HG03039 (cell line): ENCODE measurements at regions not wholly inside any gene's neighbourhood (a gene's known extent, or its start where the extent isn't known, plus 50 kb on each side); places are given as distances from the start of the nearest gene placed in this dataset.
A peak's percentile ranks its signal among the peaks of the same experiment; 100 is the strongest.

Source experiments
- ATAC-seq: cut with Tn5 transposase; IDR thresholded peaks from one replicate; pipeline ENCODE4 v1.9.1; 2021; ENCODE audit warnings: mild to moderate bottlenecking, moderate library complexity; ENCODE audit not compliant: unreplicated experiment

DNA sequence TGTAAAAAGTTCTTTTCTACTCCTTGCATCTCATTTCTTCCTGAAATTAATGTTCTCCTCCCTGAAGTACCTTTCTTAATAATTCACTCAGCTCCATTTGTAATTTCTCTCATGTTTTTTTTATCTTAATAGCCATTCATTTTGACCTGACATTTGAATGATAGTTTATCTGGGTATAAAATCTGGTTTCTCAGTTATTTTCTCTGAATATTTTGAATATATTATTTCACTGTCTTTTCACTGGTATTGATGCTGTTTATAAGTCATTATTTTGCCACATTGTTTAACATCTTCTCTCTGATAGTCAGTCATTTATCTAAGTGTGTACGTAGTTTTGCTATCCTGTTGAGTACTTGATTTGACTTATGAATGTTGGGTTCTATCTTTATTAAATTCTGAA lies 68.8 kb upstream of the ARHGAP18 start:
- no peak for ATAC-seq

DNA sequence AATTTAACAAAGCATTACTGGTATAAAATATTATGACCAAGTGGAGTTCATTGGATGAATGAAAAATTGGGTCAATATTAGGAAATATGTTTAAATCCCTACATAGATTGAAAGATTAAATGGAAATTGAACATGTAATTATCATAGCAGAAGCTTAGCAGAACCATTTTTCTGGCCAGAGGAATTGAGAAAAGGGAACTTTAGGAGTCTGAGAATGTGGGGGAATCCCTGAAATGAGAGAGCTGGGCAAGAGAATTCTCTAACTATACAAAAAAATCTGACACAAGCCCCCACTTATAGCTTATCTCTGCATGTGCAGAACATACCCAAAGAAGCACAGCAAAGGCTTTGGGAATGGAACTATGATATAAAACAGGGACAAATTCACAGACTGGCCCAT lies 67.4 kb upstream of the ARHGAP18 start:
- ATAC-seq = no peak

GRCh38 chr6:129776542-129777330 lies 66.8 kb upstream of the ARHGAP18 start:
- no peak for ATAC-seq

DNA sequence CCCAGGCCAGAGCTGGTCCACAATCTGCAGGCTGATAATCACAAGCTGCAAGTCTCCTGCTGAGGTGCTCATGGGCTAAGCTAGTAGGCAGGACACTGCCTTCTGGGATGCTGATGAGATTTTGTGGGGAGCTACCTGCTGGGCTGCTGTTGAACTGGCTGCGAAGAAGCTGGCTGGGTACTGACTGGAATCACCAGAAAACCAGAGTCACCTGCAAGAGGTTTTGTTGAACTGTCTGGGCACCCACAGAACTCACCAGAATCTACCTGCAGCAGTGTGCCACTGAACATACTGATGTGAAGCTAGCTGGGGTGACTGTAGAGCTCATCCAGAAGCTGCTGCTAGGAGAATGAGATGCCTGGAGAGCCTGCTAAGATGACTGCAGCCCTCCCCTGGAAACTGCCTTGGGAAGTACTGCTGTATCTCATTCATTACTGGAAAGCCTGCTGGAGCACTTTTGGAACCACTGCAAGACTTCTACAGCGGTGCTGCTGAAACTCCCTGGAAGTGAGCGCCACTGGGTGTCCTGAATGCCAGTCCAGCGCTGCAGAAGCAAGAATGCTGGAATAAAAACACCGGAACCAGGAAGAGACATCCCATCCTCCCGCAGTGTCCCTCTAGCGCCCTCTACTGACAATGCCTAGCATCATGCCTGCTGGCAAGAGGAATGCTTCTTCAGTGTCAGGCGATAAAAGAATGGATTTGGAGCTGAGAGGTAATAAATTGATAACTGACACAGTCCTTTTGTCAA lies 64.9 kb upstream of the ARHGAP18 start:
- no peak for ATAC-seq

GRCh38 chr6:129773304-129773703 lies 63.3 kb upstream of the ARHGAP18 start:
- ATAC-seq = no peak

DNA sequence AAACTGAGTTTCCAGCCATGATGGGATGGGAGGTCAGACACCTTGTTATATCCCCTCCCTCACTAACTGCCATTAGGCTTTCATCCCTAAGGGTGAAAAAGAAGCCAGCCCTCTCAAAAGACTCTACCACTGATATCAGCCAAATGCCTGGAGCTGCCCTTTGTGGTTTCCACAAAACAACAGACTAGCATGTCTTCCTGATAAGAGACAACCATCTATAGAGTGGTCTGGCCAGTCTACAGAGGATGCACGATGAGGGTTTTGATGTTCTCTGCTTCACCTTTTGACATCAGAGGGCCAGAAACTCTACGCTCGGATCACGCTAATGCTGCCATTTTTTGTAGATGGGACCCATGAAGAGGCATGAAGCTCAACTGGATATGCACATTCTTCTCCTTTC lies 61.7 kb upstream of the ARHGAP18 start:
- no peak for ATAC-seq

- ATAC-seq = no peak
Observed at GRCh38 chr6:129767776-129768485, 58.0 kb upstream of the ARHGAP18 start.

GRCh38 chr6:129766959-129767728 lies 57.2 kb upstream of the ARHGAP18 start:
- peak; percentile 89 for ATAC-seq

GRCh38 chr6:129764761-129765407 lies 54.9 kb upstream of the ARHGAP18 start:
- no peak for ATAC-seq

DNA sequence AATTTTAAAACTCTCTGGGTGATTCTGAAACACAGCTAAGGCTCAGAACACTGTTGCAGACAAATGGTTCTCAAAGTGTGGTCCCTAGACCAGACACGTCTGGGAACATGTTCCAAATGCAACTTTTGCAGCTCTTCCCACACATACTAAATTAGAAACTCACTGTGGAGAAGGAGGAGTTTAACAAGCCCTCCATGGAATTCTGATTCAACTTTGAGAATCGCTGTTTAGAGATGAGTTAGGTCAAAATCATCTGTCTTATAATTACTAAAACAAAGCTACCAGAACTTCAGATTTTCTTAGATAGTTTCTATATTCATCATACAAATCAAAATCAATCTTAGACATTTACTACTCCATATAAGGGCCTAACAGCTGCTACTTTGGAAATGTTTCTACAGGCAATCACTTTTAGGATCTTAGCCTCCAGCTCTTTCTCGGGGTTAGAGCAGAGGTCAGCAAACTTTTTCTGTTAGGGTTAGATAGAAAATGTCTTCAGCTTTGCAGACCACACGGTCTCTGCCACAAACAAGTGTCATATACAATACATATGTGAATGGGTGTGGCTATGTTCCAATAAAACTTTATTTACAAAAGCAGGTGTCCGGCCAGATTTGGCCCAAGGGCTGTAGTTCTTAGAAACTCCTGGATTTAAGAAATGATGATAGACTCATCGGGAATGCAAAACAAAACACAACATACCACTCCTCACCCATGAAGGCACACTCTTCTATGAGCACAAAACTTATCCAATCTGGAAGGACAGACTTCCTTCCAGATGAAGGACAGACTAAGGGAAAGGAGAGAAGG lies 50.0 kb upstream of the ARHGAP18 start:
- no peak for ATAC-seq
